Endothelial cell of umbilical vein (primary cell): ENCODE measurements at regions not wholly inside any gene's neighbourhood (a gene's known extent, or its start where the extent isn't known, plus 50 kb on each side); places are given as distances from the start of the nearest gene placed in this dataset.

Experiments
- CTCF ChIP-seq, 2 donors: IDR thresholded peaks; 1 replicate in 1 of 2; 2 replicates in 1 of 2; pipeline ENCODE4 v1.5.1; 2011; ENCODE audit warnings: low read length in 2 of 2, mild to moderate bottlenecking in 2 of 2, moderate library complexity in 2 of 2, control low read depth in 1 of 2, inconsistent platforms in 1 of 2, low read depth in 1 of 2; ENCODE audit not compliant: insufficient read depth in 1 of 2; ENCODE audit errors: extremely low read depth in 1 of 2
- EZH2 ChIP-seq: IDR thresholded peaks from 2 replicates; pipeline ENCODE4 v1.6.1; 2012; ENCODE audit warnings: borderline replicate concordance, low read depth, mild to moderate bottlenecking, moderate library complexity, low read length, inconsistent platforms; ENCODE audit not compliant: severe bottlenecking
- FOS ChIP-seq: IDR thresholded peaks from 2 replicates; pipeline ENCODE4 v1.6.1; 2011; ENCODE audit warnings: mild to moderate bottlenecking, low read length, moderate library complexity, borderline replicate concordance; ENCODE audit not compliant: insufficient read depth
- GATA2 ChIP-seq: IDR thresholded peaks from 2 replicates; pipeline ENCODE4 v1.7.0; 2011; ENCODE audit warnings: low read depth, mild to moderate bottlenecking, moderate library complexity, mixed read lengths, low read length; ENCODE audit not compliant: insufficient read length, insufficient read depth
- JUN ChIP-seq: IDR thresholded peaks from 2 replicates; pipeline ENCODE4 v1.6.1; 2011; ENCODE audit warnings: borderline replicate concordance, low read depth; ENCODE audit not compliant: insufficient read length, insufficient read depth
- MYC ChIP-seq: IDR thresholded peaks from one replicate; pipeline ENCODE4 v1.6.1; 2011; ENCODE audit warnings: mild to moderate bottlenecking, low read depth, low read length
- POLR2A ChIP-seq: IDR thresholded peaks from 2 replicates; pipeline ENCODE4 v1.6.1; 2012; ENCODE audit warnings: low read depth, mild to moderate bottlenecking, control low read depth, low read length
- POLR2AphosphoS5 ChIP-seq: IDR thresholded peaks from 2 replicates; pipeline ENCODE4 v1.6.1; 2012; ENCODE audit warnings: low read depth, mild to moderate bottlenecking, control low read depth, low read length, moderate library complexity; ENCODE audit not compliant: insufficient read depth
- TF ChIP-seq, protein P1 (sequence below): IDR thresholded peaks from 2 replicates; pipeline ENCODE4 v1.6.1; 2011; ENCODE audit not compliant: insufficient read depth, insufficient read length

GRCh38 chr17:5694551-5694950, 110.2 kb upstream of the NLRP1 start:
- no peak for TF ChIP-seq CTCF (IDR thresholded peaks at IDR 0.05; ENCODE audit: extremely low read depth in 1 of 2, insufficient read depth in 1 of 2, low read depth in 1 of 2, low read length in 2 of 2)
- TF ChIP-seq EZH2: no peak
- no peak for TF ChIP-seq MYC
- TF ChIP-seq JUN: no peak
- no peak for TF ChIP-seq POLR2AphosphoS5
- TF ChIP-seq POLR2A: no peak
- TF ChIP-seq GATA2: no peak
- TF ChIP-seq FOS: no peak
- TF ChIP-seq, protein P1, sequence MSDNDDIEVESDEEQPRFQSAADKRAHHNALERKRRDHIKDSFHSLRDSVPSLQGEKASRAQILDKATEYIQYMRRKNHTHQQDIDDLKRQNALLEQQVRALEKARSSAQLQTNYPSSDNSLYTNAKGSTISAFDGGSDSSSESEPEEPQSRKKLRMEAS: no peak
